Activated CD4-positive, alpha-beta T cell treated with anti-CD3 and anti-CD28 coated beads for 36 hours (primary cell): ENCODE measurements at regions not wholly inside any gene's neighbourhood (a gene's known extent, or its start where the extent isn't known, plus 50 kb on each side); places are given as distances from the start of the nearest gene placed in this dataset.

Source experiments
- ATAC-seq: fragments of 200-7000 bp; cut with Tn5 transposase; one replicate; pipeline ENCODE4 v1.10.0; 2021; ENCODE audit warnings: mild to moderate bottlenecking, moderate library complexity
- CTCF ChIA-PET: fragments of 350-600 bp; sonication (Branson Sonifier 250); formaldehyde crosslinking; loops from one replicate; lab custom pipeline; 2021; ENCODE audit warnings: antibody characterized with exemption; lab: Charles Lee
- POLR2A ChIA-PET: fragments of 350-600 bp; sonication (Branson Sonifier 250); formaldehyde crosslinking; loops from one replicate; lab custom pipeline; 2021; ENCODE audit warnings: antibody characterized with exemption, inconsistent platforms; lab: Charles Lee
- DNase-seq: peaks from one replicate; pipeline ENCODE4 v3.0.0-alpha.2; 2020
- H3K27ac Mint-ChIP-seq: one replicate; pipeline ENCODE4 v1.8.0; 2021; ENCODE audit warnings: mixed read lengths
- H3K27me3 Mint-ChIP-seq: one replicate; pipeline ENCODE4 v1.8.0; 2021; ENCODE audit warnings: mixed read lengths
- H3K36me3 Mint-ChIP-seq: one replicate; pipeline ENCODE4 v1.8.0; 2021; ENCODE audit warnings: low read depth, mixed read lengths
- H3K4me1 Mint-ChIP-seq: one replicate; pipeline ENCODE4 v1.8.0; 2021; ENCODE audit warnings: mixed read lengths
- H3K4me3 Mint-ChIP-seq: one replicate; pipeline ENCODE4 v1.8.0; 2021; ENCODE audit warnings: mild to moderate bottlenecking, moderate library complexity, mixed read lengths
- H3K9me3 Mint-ChIP-seq: one replicate; pipeline ENCODE4 v1.8.0; 2021; ENCODE audit warnings: low read depth, mixed read lengths
- intact Hi-C, 2 experiments: fragments of 100-400 bp; cut with DNase I in 1 of 2; cut with micrococcal nuclease in 1 of 2; formaldehyde crosslinking; loops; one replicate each; pipeline versions ENCODE4 v1.14.2 to v1.15.1; 2022 to 2024; cut with DNase I, micrococcal nuclease

GRCh38 chr2:177314722-177315264, 50.3 kb upstream of the NFE2L2 start:
- DNase-seq (no peak), ATAC-seq (no peak)
- Mint-ChIP-seq H3K4me1 (peaks cover 11% of the 10 kb centered on the region), H3K27ac (no peak overlapping the region), H3K27me3 (no peaks in the 10 kb centered on the region), H3K4me3 (no peak overlapping the region), H3K36me3 (no peaks in the 10 kb centered on the region), H3K9me3 (peaks cover 2% of the 10 kb centered on the region)
- ChIA-PET CTCF (interaction anchor here (0.7 to 1.7 kb wide), 13 partner anchors 12 to 172 kb away, joined by 3 to 4 read pairs (median 3); no protein-coding TSS in a partner anchor), POLR2A (interaction anchor here (0.6 kb wide), 1 partner anchor 75 kb away, joined by 3 read pairs; no protein-coding TSS in a partner anchor)
- intact Hi-C loops: no loop called here

- H3K27ac Mint-ChIP-seq: no peak overlapping the region
Observed at GRCh38 chr2:177315364-177315763, 50.8 kb upstream of the NFE2L2 start.

GRCh38 chr2:177316756-177317155, 52.2 kb upstream of the NFE2L2 start:
- ATAC-seq (no peak), DNase-seq (no peak)
- intact Hi-C loops: no loop called here
- Mint-ChIP-seq H3K36me3 (peaks cover 5% of the 10 kb centered on the region), H3K9me3 (peaks cover 2% of the 10 kb centered on the region), H3K27me3 (no peaks in the 10 kb centered on the region), H3K27ac (no peak overlapping the region), H3K4me3 (no peak overlapping the region), H3K4me1 (no peaks in the 10 kb centered on the region)
- CTCF ChIA-PET: no interaction called here
- POLR2A ChIA-PET: no interaction called here

More at GRCh38 chr2:177315364-177315763, 50.8 kb upstream of the NFE2L2 start:
- ChIA-PET POLR2A (interaction anchor here (0.6 kb wide), 1 partner anchor 76 kb away, joined by 3 read pairs; no protein-coding TSS in a partner anchor), CTCF (interaction anchor here (0.7 to 1.5 kb wide), 9 partner anchors 11 to 173 kb away, joined by 3 read pairs; no protein-coding TSS in a partner anchor)
- Mint-ChIP-seq H3K9me3 (peaks cover 2% of the 10 kb centered on the region), H3K27me3 (no peaks in the 10 kb centered on the region), H3K4me3 (no peak overlapping the region), H3K36me3 (no peaks in the 10 kb centered on the region), H3K4me1 (peaks cover 6% of the 10 kb centered on the region)
- intact Hi-C loops: no loop called here
- DNase-seq (no peak), ATAC-seq (no peak)

- DNase-seq: no peak
- H3K27ac Mint-ChIP-seq: no peak overlapping the region
- no peaks in the 10 kb centered on the region for H3K27me3 Mint-ChIP-seq
- peaks cover 5% of the 10 kb centered on the region for H3K36me3 Mint-ChIP-seq
- ChIA-PET POLR2A (no interaction called here), CTCF (no interaction called here)
- H3K4me3 Mint-ChIP-seq: no peak overlapping the region
- peaks cover 2% of the 10 kb centered on the region for H3K9me3 Mint-ChIP-seq
- ATAC-seq: no peak
- intact Hi-C loops: no loop called here
- no peaks in the 10 kb centered on the region for H3K4me1 Mint-ChIP-seq
Observed at GRCh38 chr2:177317443-177317842, 52.9 kb upstream of the NFE2L2 start.

GRCh38 chr2:177317857-177318256, 53.3 kb upstream of the NFE2L2 start:
- peaks cover under 1% of the 10 kb centered on the region for H3K9me3 Mint-ChIP-seq
- no peak overlapping the region for H3K4me3 Mint-ChIP-seq
- no peaks in the 10 kb centered on the region for H3K4me1 Mint-ChIP-seq
- ChIA-PET CTCF (no interaction called here), POLR2A (no interaction called here)
- ATAC-seq (no peak), DNase-seq (no peak)
- intact Hi-C loops: no loop called here
- H3K27ac Mint-ChIP-seq: no peak overlapping the region
- H3K27me3 Mint-ChIP-seq: no peaks in the 10 kb centered on the region
- H3K36me3 Mint-ChIP-seq: peaks cover 5% of the 10 kb centered on the region

GRCh38 chr2:177318613-177319012, 54.1 kb upstream of the NFE2L2 start:
- H3K9me3 Mint-ChIP-seq: no peaks in the 10 kb centered on the region
- CTCF ChIA-PET: no interaction called here

GRCh38 chr2:177320596-177320995, 56.1 kb upstream of the NFE2L2 start:
- H3K36me3 Mint-ChIP-seq: peaks cover 5% of the 10 kb centered on the region
- no peaks in the 10 kb centered on the region for H3K9me3 Mint-ChIP-seq
- ATAC-seq (no peak), DNase-seq (no peak)
- no peaks in the 10 kb centered on the region for H3K27me3 Mint-ChIP-seq
- H3K4me3 Mint-ChIP-seq: no peak overlapping the region
- no peak overlapping the region for H3K27ac Mint-ChIP-seq
- ChIA-PET POLR2A (no interaction called here), CTCF (interaction anchor here (0.9 to 1.5 kb wide), 3 partner anchors 12 to 156 kb away, joined by 3 to 5 read pairs (median 4); no protein-coding TSS in a partner anchor)
- intact Hi-C loops: no loop called here
- no peaks in the 10 kb centered on the region for H3K4me1 Mint-ChIP-seq

More at GRCh38 chr2:177318613-177319012, 54.1 kb upstream of the NFE2L2 start:
- Mint-ChIP-seq H3K4me3 (no peak overlapping the region), H3K27me3 (no peaks in the 10 kb centered on the region), H3K4me1 (no peaks in the 10 kb centered on the region), H3K36me3 (peaks cover 5% of the 10 kb centered on the region), H3K27ac (no peak overlapping the region)
- intact Hi-C loops: no loop called here
- no peak for ATAC-seq
- no peak for DNase-seq
- POLR2A ChIA-PET: no interaction called here

- intact Hi-C loops: no loop called here
- ATAC-seq (no peak), DNase-seq (no peak)
- Mint-ChIP-seq H3K27me3 (no peaks in the 10 kb centered on the region), H3K4me3 (no peak overlapping the region), H3K36me3 (peaks cover 5% of the 10 kb centered on the region), H3K4me1 (no peaks in the 10 kb centered on the region), H3K27ac (no peak overlapping the region), H3K9me3 (no peaks in the 10 kb centered on the region)
- ChIA-PET POLR2A (no interaction called here), CTCF (interaction anchor here (0.7 kb wide), 1 partner anchor 11 kb away, joined by 3 read pairs; no protein-coding TSS in a partner anchor)
Observed at GRCh38 chr2:177322801-177323261, 58.3 kb upstream of the NFE2L2 start.

GRCh38 chr2:177324797-177325196, 60.3 kb upstream of the NFE2L2 start:
- Mint-ChIP-seq H3K27ac (no peak overlapping the region), H3K27me3 (no peaks in the 10 kb centered on the region), H3K36me3 (peaks cover 5% of the 10 kb centered on the region), H3K4me1 (peaks cover 8% of the 10 kb centered on the region), H3K4me3 (no peak overlapping the region), H3K9me3 (no peaks in the 10 kb centered on the region)
- DNase-seq: no peak
- ChIA-PET CTCF (no interaction called here), POLR2A (no interaction called here)
- intact Hi-C loops: no loop called here
- ATAC-seq: no peak

GRCh38 chr2:177325554-177325953, 61.0 kb upstream of the NFE2L2 start:
- no peak for DNase-seq
- ChIA-PET CTCF (interaction anchor here (0.6 to 1.9 kb wide), 2 partner anchors 123 to 161 kb away, joined by 3 to 9 read pairs; no protein-coding TSS in a partner anchor), POLR2A (no interaction called here)
- intact Hi-C loops: no loop called here
- Mint-ChIP-seq H3K4me1 (peaks cover 8% of the 10 kb centered on the region), H3K27ac (no peak overlapping the region), H3K36me3 (peaks cover 5% of the 10 kb centered on the region), H3K4me3 (no peak overlapping the region), H3K9me3 (no peaks in the 10 kb centered on the region), H3K27me3 (no peaks in the 10 kb centered on the region)
- no peak for ATAC-seq

GRCh38 chr2:177326005-177326404, 61.5 kb upstream of the NFE2L2 start:
- ChIA-PET POLR2A (interaction anchor here (0.7 kb wide), 1 partner anchor 598 kb away, joined by 4 read pairs; no protein-coding TSS in a partner anchor), CTCF (interaction anchor here (0.6 to 1.9 kb wide), 4 partner anchors 11 to 177 kb away, joined by 3 to 9 read pairs (median 5); no protein-coding TSS in a partner anchor)

GRCh38 chr2:177326591-177326990, 62.1 kb upstream of the NFE2L2 start:
- no peaks in the 10 kb centered on the region for H3K36me3 Mint-ChIP-seq
- no peaks in the 10 kb centered on the region for H3K9me3 Mint-ChIP-seq
- H3K4me3 Mint-ChIP-seq: no peak overlapping the region
- ChIA-PET POLR2A (interaction anchor here (0.7 kb wide), 1 partner anchor 597 kb away, joined by 4 read pairs; no protein-coding TSS in a partner anchor), CTCF (interaction anchor here (0.7 to 1.9 kb wide), 5 partner anchors 10 to 1279 kb away, joined by 3 to 9 read pairs (median 4); no protein-coding TSS in a partner anchor)
- peaks cover 8% of the 10 kb centered on the region for H3K4me1 Mint-ChIP-seq
- intact Hi-C loops: no loop called here
- ATAC-seq (no peak), DNase-seq (no peak)
- no peak overlapping the region for H3K27ac Mint-ChIP-seq
- H3K27me3 Mint-ChIP-seq: no peaks in the 10 kb centered on the region

More at GRCh38 chr2:177326005-177326404, 61.5 kb upstream of the NFE2L2 start:
- Mint-ChIP-seq H3K27ac (no peak overlapping the region), H3K9me3 (no peaks in the 10 kb centered on the region), H3K27me3 (no peaks in the 10 kb centered on the region), H3K4me1 (peaks cover 8% of the 10 kb centered on the region), H3K4me3 (no peak overlapping the region), H3K36me3 (peaks cover under 1% of the 10 kb centered on the region)
- intact Hi-C loops: no loop called here
- ATAC-seq: no peak
- no peak for DNase-seq
